ENCODE measurements at regions not wholly inside any gene's neighbourhood (a gene's known extent, or its start where the extent isn't known, plus 50 kb on each side); places are given as distances from the start of the nearest gene placed in this dataset.

GRCh38 chr6:149149653-149150052 lies 167.9 kb upstream of the TAB2 start:
- DNase-seq (ENCODE audit: low read depth), result no peak

GRCh38 chr6:149150301-149150700 lies 167.2 kb upstream of the TAB2 start:
- DNase-seq (ENCODE audit: low read depth), result no peak

- no peak for DNase-seq (ENCODE audit: low read depth)
Observed at GRCh38 chr6:149150801-149151398, 166.6 kb upstream of the TAB2 start.

- no peak for DNase-seq (ENCODE audit: low read depth)
Observed at GRCh38 chr6:149152521-149152920, 165.0 kb upstream of the TAB2 start.

GRCh38 chr6:149153100-149153499 lies 164.4 kb upstream of the TAB2 start:
- no peak for DNase-seq (ENCODE audit: low read depth)

GRCh38 chr6:149153693-149154092 lies 163.8 kb upstream of the TAB2 start:
- DNase-seq (ENCODE audit: low read depth), result no peak

DNA sequence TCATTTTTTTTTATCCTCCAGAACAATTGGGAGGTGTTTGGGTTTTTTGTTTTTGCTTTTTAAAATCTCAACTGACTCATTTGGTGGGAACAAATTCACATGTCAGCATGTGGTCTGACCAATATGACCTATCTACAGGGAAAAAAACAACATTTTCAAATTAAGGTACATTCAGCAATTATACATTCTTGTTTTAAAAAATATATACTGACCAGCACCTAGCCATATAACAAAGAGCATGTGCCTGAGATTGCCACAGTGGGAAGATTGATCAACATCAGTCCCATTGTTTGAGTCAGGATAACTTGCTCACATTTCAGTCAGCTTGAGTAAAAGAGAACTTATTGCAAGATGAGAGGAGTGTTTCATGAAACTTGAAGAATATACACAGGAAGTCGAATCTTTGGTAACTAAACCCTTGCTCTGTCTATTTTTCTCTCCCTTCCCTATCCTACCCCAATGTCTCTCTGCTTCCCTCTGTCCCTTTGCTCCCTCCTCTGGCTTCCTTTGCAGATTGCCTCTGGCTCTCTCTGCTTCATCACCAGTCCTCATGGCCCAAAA lies 163.2 kb upstream of the TAB2 start:
- no peak for DNase-seq (ENCODE audit: low read depth)

- no peak for DNase-seq (ENCODE audit: low read depth)
Observed at GRCh38 chr6:149157126-149157525, 160.4 kb upstream of the TAB2 start.

- no peak for DNase-seq (ENCODE audit: low read depth)
Observed at GRCh38 chr6:149158076-149158475, 159.4 kb upstream of the TAB2 start.

DNA sequence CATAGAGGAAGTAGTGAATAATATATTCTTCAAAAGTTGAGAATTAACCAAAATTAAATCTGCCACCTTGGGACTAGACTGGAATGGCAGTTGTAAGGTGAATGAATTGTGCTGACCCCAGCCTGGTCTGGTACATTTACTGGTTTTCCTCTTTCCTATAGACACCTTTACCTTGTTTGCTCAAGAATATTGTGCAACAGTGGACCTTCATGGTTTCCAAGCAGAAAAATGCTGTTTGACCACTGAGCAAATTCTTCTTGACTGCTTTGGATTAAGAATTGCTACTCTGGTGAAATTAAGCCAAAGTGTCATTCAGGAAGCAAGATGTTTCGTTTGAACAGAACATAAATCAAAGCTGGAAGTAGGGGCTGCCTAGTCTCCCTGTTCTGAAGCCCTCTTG lies 156.6 kb upstream of the TAB2 start:
- no peak for DNase-seq (ENCODE audit: low read depth)

DNA sequence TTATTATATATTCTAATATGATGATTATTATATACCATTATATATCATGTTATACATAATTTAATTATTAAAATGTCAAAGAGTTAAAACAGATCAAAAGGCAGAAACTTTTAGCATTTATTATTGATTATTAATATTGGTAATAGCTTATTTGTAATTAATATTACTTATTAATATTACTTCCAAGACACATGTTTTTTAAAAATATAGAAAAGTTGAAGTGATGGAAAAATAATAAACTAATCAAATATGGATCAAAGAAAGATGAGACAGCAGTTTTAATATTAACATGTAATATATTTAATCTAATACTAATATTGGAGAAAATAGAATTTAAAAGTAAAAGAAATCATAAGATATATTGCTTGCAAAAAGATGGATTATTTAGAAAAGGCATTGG lies 154.6 kb upstream of the TAB2 start:
- no peak for DNase-seq (ENCODE audit: low read depth)

- no peak for DNase-seq (ENCODE audit: low read depth)
Observed at GRCh38 chr6:149164199-149164750, 153.2 kb upstream of the TAB2 start.

- DNase-seq (ENCODE audit: low read depth), result no peak
Observed at GRCh38 chr6:149166336-149166735, 151.2 kb upstream of the TAB2 start.

DNA sequence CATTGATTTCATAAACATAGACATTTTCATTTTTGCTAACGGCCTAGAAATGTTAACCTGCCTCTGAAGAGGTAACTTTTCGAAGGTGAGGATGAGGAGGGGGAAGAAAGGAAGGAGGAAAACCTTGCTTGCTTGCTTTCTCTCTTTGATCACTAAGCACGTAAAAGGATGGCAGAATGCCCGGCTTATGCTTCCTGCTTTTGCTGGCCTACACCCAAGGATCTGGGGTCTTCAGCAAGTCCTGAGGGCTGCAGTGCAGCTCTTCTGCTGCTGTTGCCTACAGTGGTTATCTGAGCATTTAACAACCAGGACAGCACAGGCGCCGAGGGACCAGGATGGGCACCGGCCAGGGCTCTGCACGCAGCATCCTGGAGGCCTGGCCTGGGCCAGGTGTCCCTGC lies 150.8 kb upstream of the TAB2 start:
- DNase-seq (ENCODE audit: low read depth), result no peak

DNA sequence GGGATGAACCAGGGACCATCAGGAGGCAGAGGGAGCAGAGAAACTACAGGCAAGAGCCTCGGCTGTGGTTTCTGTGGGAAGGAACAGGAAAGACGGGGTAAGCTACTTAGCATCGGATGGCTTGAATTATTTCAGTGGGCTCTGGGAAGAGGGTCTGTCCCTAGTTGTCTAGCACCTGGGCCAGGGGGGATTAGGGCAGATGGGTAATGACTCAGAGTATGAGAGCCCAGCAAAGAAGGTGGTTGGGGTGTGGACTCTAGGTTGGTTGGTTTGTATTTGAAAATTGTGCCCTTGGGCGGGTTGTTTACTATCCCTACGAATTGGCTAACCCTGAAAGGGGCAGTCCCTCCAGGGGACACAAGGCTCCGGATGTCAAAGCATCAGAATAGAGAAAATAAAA lies 148.5 kb upstream of the TAB2 start:
- DNase-seq (ENCODE audit: low read depth), result no peak

GRCh38 chr6:149169761-149170511 lies 147.6 kb upstream of the TAB2 start:
- no peak for DNase-seq (ENCODE audit: low read depth)

GRCh38 chr6:149170564-149171452 lies 146.7 kb upstream of the TAB2 start:
- DNase-seq (ENCODE audit: low read depth), result no peak

DNA sequence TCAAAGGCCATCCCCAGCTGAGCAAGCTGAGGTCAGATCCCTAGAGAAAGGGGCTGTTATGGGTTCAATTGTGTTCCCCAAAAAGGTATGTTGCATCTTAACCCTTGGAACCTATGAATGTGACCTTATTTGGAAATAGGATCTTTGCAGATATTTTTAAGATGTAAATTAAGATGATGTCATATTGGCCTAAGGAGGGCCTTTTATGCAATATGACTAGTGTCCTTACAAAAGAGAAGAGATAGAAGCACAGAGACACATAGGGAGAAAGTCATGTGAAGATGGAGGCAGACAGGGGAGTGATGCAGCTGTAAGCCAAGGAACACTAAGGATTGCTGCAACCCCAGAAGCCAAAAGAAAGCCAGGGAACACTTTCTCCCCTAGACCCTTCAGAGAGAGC lies 144.3 kb upstream of the TAB2 start:
- DNase-seq (ENCODE audit: low read depth), result no peak

DNA sequence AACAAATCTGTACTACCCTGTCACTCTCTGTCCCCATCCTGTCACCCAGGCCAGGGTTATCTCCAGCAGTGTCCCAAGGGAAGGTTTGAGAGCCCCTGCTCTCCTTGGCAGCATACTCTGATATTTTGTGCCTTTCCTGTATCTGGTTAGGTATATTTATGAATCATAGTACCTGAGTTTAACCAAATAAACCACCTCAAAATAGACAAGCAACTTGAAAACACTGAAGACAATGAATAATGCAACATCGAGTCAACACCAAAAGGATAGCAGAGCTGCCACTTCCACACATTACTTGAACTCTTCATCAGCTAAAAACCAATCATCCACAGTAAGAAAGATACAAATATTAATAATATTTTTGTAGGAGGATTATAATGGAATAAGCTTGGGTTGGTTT lies 142.6 kb upstream of the TAB2 start:
- no peak for DNase-seq (ENCODE audit: low read depth)

DNA sequence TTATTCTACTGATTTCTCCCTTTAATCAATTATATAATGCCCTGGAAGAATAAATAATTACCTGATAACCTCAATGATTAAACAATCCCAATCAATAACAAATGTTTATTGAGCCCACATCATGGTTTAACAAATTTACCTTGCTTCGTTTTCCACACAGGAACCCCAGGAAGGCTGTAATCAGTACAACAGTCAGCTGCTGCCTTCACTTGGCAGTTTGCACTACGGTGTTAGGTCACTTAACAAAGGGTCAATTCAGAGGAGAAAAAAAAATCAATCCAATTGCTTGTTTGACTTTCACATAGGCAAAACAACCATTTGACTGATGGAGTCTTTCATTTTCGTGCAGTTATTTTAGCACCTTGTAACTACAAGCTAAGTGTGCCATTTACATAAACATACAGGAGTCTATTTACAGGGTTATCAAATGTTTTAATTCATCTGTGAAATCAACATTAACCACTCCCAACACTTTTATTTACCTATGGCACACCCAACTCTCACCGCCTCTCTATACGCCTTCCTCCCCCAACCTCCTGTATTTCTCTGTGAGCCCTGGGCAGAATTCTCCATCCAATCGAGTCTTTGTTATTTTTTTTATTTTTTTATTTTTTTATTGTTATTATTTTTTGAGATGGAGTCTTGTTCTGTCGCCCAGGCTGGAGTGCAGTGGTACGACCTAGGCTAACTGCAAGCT lies 140.4 kb upstream of the TAB2 start:
- DNase-seq (ENCODE audit: low read depth), result no peak

DNA sequence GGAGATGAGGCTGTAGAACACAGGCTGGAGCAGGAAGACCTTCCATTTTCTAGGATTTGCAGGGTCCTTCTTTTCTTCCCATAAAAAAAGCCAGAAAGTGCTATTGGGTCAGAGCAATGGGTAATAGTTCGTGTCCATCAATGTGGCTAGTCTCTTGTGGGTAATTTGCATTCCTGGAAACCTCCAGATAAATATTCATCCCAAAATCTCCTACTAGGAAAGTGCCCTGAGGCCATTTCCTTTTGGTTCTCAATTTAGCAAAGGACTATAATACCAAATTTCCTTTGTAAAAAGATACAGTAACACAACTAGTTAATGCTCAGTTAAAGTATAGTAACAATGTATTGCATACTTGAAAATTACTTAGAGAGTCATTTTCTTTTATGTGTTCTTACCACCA lies 138.1 kb upstream of the TAB2 start:
- no peak for DNase-seq (ENCODE audit: low read depth)

DNA sequence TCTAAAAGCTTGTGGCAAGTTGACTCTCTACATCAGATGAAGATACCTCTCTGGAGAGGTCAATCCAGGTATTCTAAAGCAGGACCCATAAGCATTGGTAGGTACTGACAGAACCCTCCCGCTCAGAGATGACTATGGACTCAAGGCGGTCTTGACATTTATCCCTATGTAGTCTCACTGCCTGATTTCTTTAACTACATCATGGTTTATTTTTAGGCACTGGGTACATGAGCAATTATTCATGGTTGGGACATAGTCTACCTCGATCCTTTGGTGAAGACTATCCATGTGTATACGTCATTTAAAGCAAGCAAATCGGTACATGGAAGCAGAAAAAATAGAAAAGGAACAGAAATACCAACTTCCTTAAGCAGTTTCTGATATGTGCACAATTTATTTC lies 136.2 kb upstream of the TAB2 start:
- DNase-seq (ENCODE audit: low read depth), result no peak

Measured in fibroblast of the conjunctiva (primary cell).